HepG2 (cell line): ENCODE measurements at regions not wholly inside any gene's neighbourhood (a gene's known extent, or its start where the extent isn't known, plus 50 kb on each side); places are given as distances from the start of the nearest gene placed in this dataset.
"Not testable (repeated sequence)": the region's sequence is repeated elsewhere in the genome, so short reads cannot be mapped to it uniquely, and the experiment has no call there.

Source experiments
- ATAC-seq: fragments of 200-7000 bp; cut with Tn5 transposase; 3 replicates; pipeline ENCODE4 v1.9.1; 2020; ENCODE audit warnings: mild to moderate bottlenecking, moderate library complexity
- BruUV-seq: library from RNA; stranded (reverse); fragments of 400-500 nt; replicated peaks from 2 replicates; lab custom pipeline; 2021; lab: Mats Ljungman, UMichigan
- CTCF ChIA-PET: fragments of 300-600 bp; formaldehyde crosslinking; extraction: SDS; loops from one replicate; lab custom pipeline; 2021; ENCODE audit warnings: low total read pairs, inconsistent platforms, low intra/inter-chr PET ratio; lab: Yijun Ruan, JAX
- POLR2A ChIA-PET: fragments of 350-600 bp; sonication (Branson Sonifier 250); formaldehyde crosslinking; loops from one replicate; lab custom pipeline; 2020; ENCODE audit warnings: antibody characterized with exemption, inconsistent platforms; lab: Yijun Ruan, JAX
- DNase-seq: peaks from one replicate; pipeline ENCODE4 v3.0.0-alpha.2; 2015; ENCODE audit warnings: low spot score
- FAIRE-seq: peaks from 3 replicates; lab custom pipeline; 2011; peaks lifted over from hg19 to GRCh38; lab: Jason Lieb, UNC
- H2AFZ ChIP-seq: one replicate; pipeline ENCODE4 v1.6.1; 2011; ENCODE audit warnings: low read length, inconsistent platforms
- H3K27ac ChIP-seq: fragments of 300-600 bp; 3 replicates; pipeline ENCODE4 v1.8.0; 2011; ENCODE audit warnings: mixed run types, mild to moderate bottlenecking, mixed read lengths, low read length, inconsistent platforms; ENCODE audit not compliant: insufficient read depth; ENCODE audit errors: extremely low read length
- H3K27me3 ChIP-seq, 2 experiments: fragments of 200-600 bp in 1 of 2; 2 replicates in 1 of 2; 3 replicates in 1 of 2; pipeline versions ENCODE4 v1.6.0 to v1.8.0; 2011; ENCODE audit warnings: low read length in 2 of 2, mild to moderate bottlenecking in 2 of 2, moderate library complexity in 2 of 2, inconsistent platforms in 1 of 2; ENCODE audit not compliant: insufficient read depth in 2 of 2, control insufficient read depth in 1 of 2
- H3K36me3 ChIP-seq, 2 experiments: fragments of 200-600 bp in 1 of 2; replicated peaks in 1 of 2; 2 replicates in 1 of 2; 3 replicates in 1 of 2; pipeline versions ENCODE4 v1.5.1 to v1.8.0; 2011; ENCODE audit warnings: low read length in 2 of 2, inconsistent platforms in 1 of 2; ENCODE audit not compliant: insufficient read depth in 2 of 2, control insufficient read depth in 1 of 2
- H3K4me1 ChIP-seq: 2 replicates; pipeline ENCODE4 v1.5.1; 2012; ENCODE audit warnings: low read length, inconsistent platforms; ENCODE audit not compliant: insufficient read depth
- H3K4me2 ChIP-seq: 2 replicates; pipeline ENCODE4 v1.6.0; 2011; ENCODE audit warnings: low read depth, low read length, inconsistent platforms
- H3K4me3 ChIP-seq, 3 experiments: fragments of 200-600 bp in 1 of 3; sonication (generic), shearing (Covaris generic) in 1 of 3; replicated peaks in 1 of 3; 2 replicates each; pipeline ENCODE4 v1.5.1; 2011 to 2016; ENCODE audit warnings: low read length in 3 of 3, inconsistent platforms in 2 of 3, low read depth in 2 of 3, mild to moderate bottlenecking in 2 of 3, control low read depth in 1 of 3, mixed read lengths in 1 of 3; ENCODE audit not compliant: insufficient read depth in 1 of 3
- H3K79me2 ChIP-seq: one replicate; pipeline ENCODE4 v1.6.1; 2011; ENCODE audit warnings: low read length, inconsistent platforms; ENCODE audit not compliant: insufficient read depth
- H3K9ac ChIP-seq: 2 replicates; pipeline ENCODE4 v1.6.0; 2011; ENCODE audit warnings: mild to moderate bottlenecking, low read depth, low read length, inconsistent platforms; ENCODE audit not compliant: insufficient read depth
- H3K9me3 ChIP-seq: 2 replicates; pipeline ENCODE4 v1.5.1; 2012; ENCODE audit warnings: mild to moderate bottlenecking, low read length
- H4K20me1 ChIP-seq: 2 replicates; pipeline ENCODE4 v1.6.0; 2011; ENCODE audit warnings: inconsistent platforms, mild to moderate bottlenecking, low read length, moderate library complexity; ENCODE audit not compliant: insufficient read depth
- FOXA1 ChIP-seq, 2 experiments: fragments of 450-650 bp in 1 of 2; sonication (generic) in 1 of 2; formaldehyde crosslinking in 1 of 2; IDR thresholded peaks; 2 replicates each; pipeline versions ENCODE4 v1.4.0 to v1.6.1; 2016 to 2020; ENCODE audit warnings: missing genetic modification reagents in 1 of 2
- SOX6 ChIP-seq, 2 experiments: fragments of 450-650 bp in 1 of 2; sonication (generic) in 1 of 2; formaldehyde crosslinking in 1 of 2; IDR thresholded peaks; 2 replicates each; pipeline versions ENCODE4 v1.4.0 to v1.6.1; 2017 to 2020; ENCODE audit warnings: antibody characterized with exemption in 1 of 2, mild to moderate bottlenecking in 1 of 2, missing genetic modification reagents in 1 of 2
- WGBS: methylation state at CpG from one replicate; pipeline ENCODE4 v1.1.6; 2017; ENCODE audit warnings: low lambda C conversion rate; 5-methylcytosine and 5-hydroxymethylcytosine counted together
- in situ Hi-C: cut with HindIII; loops from 2 replicates; pipeline ENCODE4 v1.10.0; 2017; ENCODE audit warnings: low pct_unique_long_range_greater_than_20kb; ENCODE audit not compliant: extremely low pct_ligation_motif_present
- intact Hi-C: fragments of 100-400 bp; cut with micrococcal nuclease; formaldehyde crosslinking; loops from one replicate; pipeline ENCODE4 v1.10.0; 2022; ENCODE audit not compliant: unreplicated experiment

DNA sequence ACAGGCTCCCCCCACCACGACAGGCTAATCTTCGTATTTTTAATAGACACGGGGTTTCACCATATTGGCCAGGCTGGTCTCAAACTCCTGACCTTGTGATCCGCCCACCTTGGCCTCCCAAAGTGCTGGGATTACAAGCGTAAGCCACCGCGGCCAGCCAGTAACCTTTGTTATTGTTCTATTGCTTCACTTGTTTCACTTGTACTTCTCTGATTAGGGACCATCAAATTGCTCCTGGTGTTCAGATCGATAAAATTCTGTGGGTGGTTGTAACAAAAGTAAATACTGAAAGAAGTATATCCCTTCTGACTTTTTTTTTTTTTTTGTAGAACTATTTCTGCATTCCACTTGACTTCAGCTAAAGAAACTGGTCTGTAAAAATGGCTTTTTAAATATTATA lies 445.5 kb upstream of the CDH10 start:
- intact Hi-C loops (no loop called here), in situ Hi-C loops (no loop called here)
- Histone ChIP-seq H3K9me3 (peaks cover 9% of the 10 kb centered on the region), H2AFZ (no peak overlapping the region), H3K4me2 (no peak overlapping the region), H3K79me2 (no peaks in the 10 kb centered on the region), H3K4me3 (no peak overlapping the region), H3K9ac (no peak overlapping the region), H3K27ac (no peak overlapping the region), H3K27me3 (no peaks in the 10 kb centered on the region), H3K36me3 (no peaks in the 10 kb centered on the region), H3K4me1 (no peaks in the 10 kb centered on the region), H4K20me1 (no peaks in the 10 kb centered on the region)
- FAIRE-seq (no peak), DNase-seq (peak; percentile 9), ATAC-seq (peak; percentile 50)
- BruUV-seq: no TSS peak
- WGBS: 6% methylated on average over 8 of the region's 8 CpGs
- ChIA-PET CTCF (no interaction called here), POLR2A (no interaction called here)
- TF ChIP-seq FOXA1 (IDR thresholded peaks at IDR 0.05) (no peak), FOXA1 (CRISPR knock-in tag; IDR thresholded peaks at IDR 0.05) (no peak), SOX6 (IDR thresholded peaks at IDR 0.05) (no peak), SOX6 (CRISPR knock-in tag; IDR thresholded peaks at IDR 0.05) (peak; percentile 27; the same call in 1 of the 2 replicates)

DNA sequence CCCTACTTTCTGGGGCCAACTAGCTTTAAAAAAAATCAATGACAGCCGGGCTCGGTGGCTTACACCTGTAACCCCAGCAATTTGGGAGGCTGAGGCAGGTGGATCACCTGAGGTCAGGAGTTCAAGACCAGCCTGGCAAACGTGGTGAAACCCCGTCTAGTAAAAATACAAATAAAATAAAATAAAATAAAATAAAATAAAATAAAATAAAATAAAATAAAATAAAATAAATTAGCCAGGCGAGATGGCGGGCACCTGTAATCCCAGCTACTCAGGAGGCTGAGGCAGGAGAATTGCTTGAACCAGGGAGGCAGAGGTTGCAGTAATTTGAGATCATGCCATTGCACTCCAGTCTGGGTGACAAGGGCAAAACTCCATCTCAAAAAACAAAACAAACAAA lies 443.9 kb upstream of the CDH10 start:
- BruUV-seq, H3K4me2 ChIP-seq, intact Hi-C loops, POLR2A ChIA-PET, DNase-seq, FAIRE-seq, H2AFZ ChIP-seq, H3K4me3 ChIP-seq, H3K9me3 ChIP-seq, H3K27ac ChIP-seq, H3K9ac ChIP-seq, H3K4me1 ChIP-seq, H3K36me3 ChIP-seq, CTCF ChIA-PET, H3K79me2 ChIP-seq, in situ Hi-C loops, H3K27me3 ChIP-seq, ATAC-seq, H4K20me1 ChIP-seq: not testable (repeated sequence)
- WGBS: 14% methylated on average over 6 of the region's 6 CpGs

DNA sequence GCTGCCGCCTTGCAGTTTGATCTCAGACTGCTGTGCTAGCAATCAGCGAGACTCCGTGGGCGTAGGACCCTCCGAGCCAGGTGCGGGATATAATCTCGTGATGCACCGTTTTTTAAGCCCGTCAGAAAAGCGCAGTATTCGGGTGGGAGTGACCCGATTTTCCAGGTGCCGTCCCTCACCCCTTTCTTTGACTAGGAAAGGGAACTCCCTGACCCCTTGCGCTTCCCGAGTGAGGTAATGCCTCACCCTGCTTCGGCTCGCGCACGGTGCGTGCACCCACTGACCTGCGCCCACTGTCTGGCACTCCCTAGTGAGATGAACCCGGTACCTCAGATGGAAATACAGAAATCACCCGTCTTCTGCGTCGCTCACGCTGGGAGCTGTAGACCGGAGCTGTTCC lies 438.5 kb upstream of the CDH10 start:
- FAIRE-seq, CTCF ChIA-PET, H3K9me3 ChIP-seq, H3K79me2 ChIP-seq, H3K4me3 ChIP-seq, H3K4me2 ChIP-seq, H4K20me1 ChIP-seq, H3K27me3 ChIP-seq, H2AFZ ChIP-seq, in situ Hi-C loops, ATAC-seq, H3K36me3 ChIP-seq, intact Hi-C loops, H3K9ac ChIP-seq, H3K27ac ChIP-seq, POLR2A ChIA-PET, H3K4me1 ChIP-seq, DNase-seq, BruUV-seq: not testable (repeated sequence)
- WGBS: 61% methylated on average over 23 of the region's 27 CpGs
